OCI-LY1 (cell line): ENCODE measurements at regions not wholly inside any gene's neighbourhood (a gene's known extent, or its start where the extent isn't known, plus 50 kb on each side); places are given as distances from the start of the nearest gene placed in this dataset.

Experiments used
- H2AFZ ChIP-seq: fragments of 200-600 bp; sonication (generic), shearing (Covaris generic); 2 replicates; pipeline ENCODE4 v1.6.0; 2014; ENCODE audit warnings: antibody characterized with exemption, mild to moderate bottlenecking, low read length
- H3F3A ChIP-seq: fragments of 200-600 bp; sonication (generic), shearing (Covaris generic); 2 replicates; pipeline ENCODE4 v1.6.0; 2014; ENCODE audit warnings: mild to moderate bottlenecking, antibody characterized with exemption, low read length, moderate library complexity; ENCODE audit not compliant: insufficient read depth
- H3K27ac ChIP-seq: fragments of 200-600 bp; sonication (generic); 2 replicates; pipeline ENCODE4 v1.5.1; 2014; ENCODE audit warnings: low read length, mixed run types, mild to moderate bottlenecking, low read depth; ENCODE audit not compliant: poor library complexity, severe bottlenecking
- H3K27me3 ChIP-seq: fragments of 200-600 bp; sonication (generic); 2 replicates; pipeline ENCODE4 v1.6.0; 2014; ENCODE audit warnings: antibody characterized with exemption, mild to moderate bottlenecking, low read length, moderate library complexity; ENCODE audit not compliant: insufficient read depth
- H3K36me3 ChIP-seq: fragments of 200-600 bp; sonication (generic); 2 replicates; pipeline ENCODE4 v1.6.1; 2014; ENCODE audit warnings: mild to moderate bottlenecking, antibody characterized with exemption, low read length, moderate library complexity, mixed read lengths; ENCODE audit not compliant: insufficient read depth
- H3K4me1 ChIP-seq: fragments of 200-600 bp; sonication (generic); 2 replicates; pipeline ENCODE4 v1.5.1; 2014; ENCODE audit warnings: mild to moderate bottlenecking, low read length, moderate library complexity; ENCODE audit not compliant: insufficient read depth, severe bottlenecking
- H3K4me2 ChIP-seq: fragments of 200-600 bp; sonication (generic), shearing (Covaris generic); 2 replicates; pipeline ENCODE4 v1.6.1; 2014; ENCODE audit warnings: low read length
- H3K4me3 ChIP-seq: fragments of 200-600 bp; sonication (generic); 2 replicates; pipeline ENCODE4 v1.5.1; 2014; ENCODE audit warnings: low read length, low read depth, mild to moderate bottlenecking, mixed read lengths; ENCODE audit not compliant: poor library complexity, severe bottlenecking
- H3K79me2 ChIP-seq: fragments of 200-600 bp; shearing (Covaris generic); 2 replicates; pipeline ENCODE4 v1.6.1; 2016; ENCODE audit warnings: mixed run types, low read length, mixed read lengths; ENCODE audit not compliant: insufficient read depth
- H3K9ac ChIP-seq: fragments of 200-600 bp; sonication (generic), shearing (Covaris generic); 2 replicates; pipeline ENCODE4 v1.6.1; 2014; ENCODE audit warnings: mild to moderate bottlenecking, low read length, mixed read lengths
- H3K9me2 ChIP-seq: fragments of 200-600 bp; sonication (generic), shearing (Covaris generic); 2 replicates; pipeline ENCODE4 v1.6.1; 2014; ENCODE audit warnings: low read depth, mild to moderate bottlenecking, low read length, mixed read lengths
- H3K9me3 ChIP-seq: fragments of 200-600 bp; shearing (Covaris generic); 2 replicates; pipeline ENCODE4 v1.6.1; 2014; ENCODE audit warnings: low read length, mixed read lengths
- H4K20me1 ChIP-seq: fragments of 200-600 bp; sonication (generic), shearing (Covaris generic); 2 replicates; pipeline ENCODE4 v1.6.0; 2016; ENCODE audit warnings: mild to moderate bottlenecking, low read length; ENCODE audit not compliant: insufficient read depth
- EZH2 ChIP-seq: fragments of 200-600 bp; sonication (generic), shearing (Covaris generic); IDR thresholded peaks from 2 replicates; pipeline ENCODE4 v1.8.0; 2017; ENCODE audit warnings: borderline replicate concordance, mixed run types, mild to moderate bottlenecking, antibody characterized with exemption, low read length, moderate library complexity, mixed read lengths
- TF ChIP-seq, protein P1 (sequence below): fragments of 200-600 bp; sonication (generic), shearing (Covaris generic); IDR thresholded peaks from 2 replicates; pipeline ENCODE4 v1.5.1; 2017; ENCODE audit warnings: mild to moderate bottlenecking, antibody characterized with exemption, low read length, moderate library complexity, mixed read lengths

DNA sequence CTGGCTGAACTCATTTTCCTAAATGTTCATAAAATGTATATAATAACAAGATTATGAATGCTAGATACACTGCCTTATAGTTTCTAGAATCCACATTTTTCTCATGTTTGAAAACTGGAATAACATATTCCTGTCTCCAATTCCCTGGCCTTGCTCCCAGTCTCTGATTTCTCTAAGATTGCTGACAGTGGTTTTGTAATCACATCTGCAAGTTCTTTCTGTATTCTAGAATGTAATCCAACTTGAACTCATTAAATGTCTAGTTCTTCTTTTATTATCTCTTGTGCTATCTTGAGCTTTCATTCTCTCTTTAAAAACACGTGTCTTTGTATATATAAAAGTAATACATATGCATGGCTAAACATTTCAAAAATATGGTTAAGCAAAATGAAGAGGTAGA is 215.2 kb upstream of the ADAMTS9 start:
- Histone ChIP-seq H3K27me3 (no peaks in the 10 kb centered on the region), H3K4me1 (no peaks in the 10 kb centered on the region), H3K4me3 (no peak overlapping the region), H3K9me3 (no peaks in the 10 kb centered on the region), H3K9ac (no peak overlapping the region), H4K20me1 (no peaks in the 10 kb centered on the region), H2AFZ (no peak overlapping the region), H3K9me2 (no peaks in the 10 kb centered on the region), H3F3A (no peaks in the 10 kb centered on the region), H3K4me2 (no peak overlapping the region), H3K27ac (no peak overlapping the region), H3K79me2 (no peaks in the 10 kb centered on the region), H3K36me3 (no peaks in the 10 kb centered on the region)
- no peak for TF ChIP-seq EZH2
- TF ChIP-seq, protein P1, sequence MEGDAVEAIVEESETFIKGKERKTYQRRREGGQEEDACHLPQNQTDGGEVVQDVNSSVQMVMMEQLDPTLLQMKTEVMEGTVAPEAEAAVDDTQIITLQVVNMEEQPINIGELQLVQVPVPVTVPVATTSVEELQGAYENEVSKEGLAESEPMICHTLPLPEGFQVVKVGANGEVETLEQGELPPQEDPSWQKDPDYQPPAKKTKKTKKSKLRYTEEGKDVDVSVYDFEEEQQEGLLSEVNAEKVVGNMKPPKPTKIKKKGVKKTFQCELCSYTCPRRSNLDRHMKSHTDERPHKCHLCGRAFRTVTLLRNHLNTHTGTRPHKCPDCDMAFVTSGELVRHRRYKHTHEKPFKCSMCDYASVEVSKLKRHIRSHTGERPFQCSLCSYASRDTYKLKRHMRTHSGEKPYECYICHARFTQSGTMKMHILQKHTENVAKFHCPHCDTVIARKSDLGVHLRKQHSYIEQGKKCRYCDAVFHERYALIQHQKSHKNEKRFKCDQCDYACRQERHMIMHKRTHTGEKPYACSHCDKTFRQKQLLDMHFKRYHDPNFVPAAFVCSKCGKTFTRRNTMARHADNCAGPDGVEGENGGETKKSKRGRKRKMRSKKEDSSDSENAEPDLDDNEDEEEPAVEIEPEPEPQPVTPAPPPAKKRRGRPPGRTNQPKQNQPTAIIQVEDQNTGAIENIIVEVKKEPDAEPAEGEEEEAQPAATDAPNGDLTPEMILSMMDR, result no peak

DNA sequence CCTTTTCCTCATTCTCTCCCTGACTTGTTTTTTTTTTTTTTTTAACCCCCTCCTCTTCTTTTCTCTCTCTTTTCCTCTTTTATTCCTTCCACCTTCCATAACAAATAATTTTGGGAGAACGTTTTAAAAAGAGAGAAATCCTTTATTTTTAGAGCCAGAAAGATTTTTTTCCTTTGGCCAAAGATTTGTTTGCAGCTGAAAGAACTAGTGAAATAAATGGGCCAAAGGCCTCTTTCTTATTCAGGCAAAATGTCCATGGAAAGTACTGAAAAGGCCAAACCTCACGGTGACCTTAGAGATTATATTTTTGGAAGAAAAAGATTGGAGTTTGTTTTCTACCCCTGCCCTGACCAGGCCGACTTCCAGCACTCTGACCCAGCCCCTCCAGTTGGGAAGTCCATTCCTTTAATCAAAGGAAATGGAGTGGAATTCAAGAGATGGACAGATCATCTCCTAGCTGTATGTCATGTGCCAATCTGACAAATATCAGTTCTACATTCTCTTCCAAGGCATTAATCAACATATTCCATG is 214.3 kb upstream of the ADAMTS9 start:
- H3K9me2 ChIP-seq, result no peaks in the 10 kb centered on the region
- no peak overlapping the region for H3K27ac ChIP-seq
- no peaks in the 10 kb centered on the region for H3K27me3 ChIP-seq
- H3K4me3 ChIP-seq, result no peak overlapping the region
- no peak overlapping the region for H3K4me2 ChIP-seq
- H3K9ac ChIP-seq, result no peak overlapping the region
- H3F3A ChIP-seq, result no peaks in the 10 kb centered on the region
- no peaks in the 10 kb centered on the region for H3K36me3 ChIP-seq
- TF ChIP-seq, protein P1, result no peak
- TF ChIP-seq EZH2, result no peak
- no peak overlapping the region for H2AFZ ChIP-seq
- no peaks in the 10 kb centered on the region for H3K9me3 ChIP-seq
- no peaks in the 10 kb centered on the region for H4K20me1 ChIP-seq
- H3K4me1 ChIP-seq, result no peaks in the 10 kb centered on the region
- H3K79me2 ChIP-seq, result no peaks in the 10 kb centered on the region

DNA sequence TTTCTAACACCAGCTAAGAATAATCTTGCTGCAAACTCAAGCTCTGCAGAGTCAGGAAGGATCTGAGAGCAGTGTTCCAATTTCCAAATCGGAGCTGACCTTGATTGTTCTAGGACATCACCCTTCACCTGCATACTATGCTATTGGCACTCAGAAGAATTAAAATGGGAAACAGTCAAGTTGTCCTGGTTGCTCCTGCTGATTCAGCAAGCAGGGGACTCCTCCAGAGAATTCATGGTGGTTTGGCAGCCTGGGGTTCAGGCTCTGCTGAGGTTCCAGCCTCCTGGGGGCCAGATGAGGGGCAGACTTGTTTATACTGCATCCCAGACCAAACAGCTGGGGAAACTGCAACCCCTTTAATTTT is 213.7 kb upstream of the ADAMTS9 start:
- TF ChIP-seq, protein P1, result no peak
- no peak for TF ChIP-seq EZH2
- H3K36me3 ChIP-seq, result no peaks in the 10 kb centered on the region
- H3K4me3 ChIP-seq, result no peak overlapping the region
- no peaks in the 10 kb centered on the region for H3K27me3 ChIP-seq
- no peaks in the 10 kb centered on the region for H3F3A ChIP-seq
- H3K9ac ChIP-seq, result no peak overlapping the region
- no peak overlapping the region for H3K27ac ChIP-seq
- H3K4me1 ChIP-seq, result no peaks in the 10 kb centered on the region
- H3K9me3 ChIP-seq, result no peaks in the 10 kb centered on the region
- H3K79me2 ChIP-seq, result no peaks in the 10 kb centered on the region
- no peak overlapping the region for H3K4me2 ChIP-seq
- H3K9me2 ChIP-seq, result no peaks in the 10 kb centered on the region
- no peak overlapping the region for H2AFZ ChIP-seq
- no peaks in the 10 kb centered on the region for H4K20me1 ChIP-seq
